Pancreas (tissue), 10 donors: ENCODE measurements at regions not wholly inside any gene's neighbourhood (a gene's known extent, or its start where the extent isn't known, plus 50 kb on each side); places are given as distances from the start of the nearest gene placed in this dataset.
"Not testable (repeated sequence)": the region's sequence is repeated elsewhere in the genome, so short reads cannot be mapped to it uniquely, and the experiment has no call there.

ENCODE experiments used
- ATAC-seq, 4 donors: fragments of 200-7000 bp; cut with Tn5 transposase; one replicate each; pipeline versions ENCODE4 v1.8.0 to v1.9.1; 2020; ENCODE audit warnings: mild to moderate bottlenecking in 4 of 4, moderate library complexity in 4 of 4
- DNase-seq, 6 donors: peaks; one replicate each; pipeline ENCODE4 v3.0.0-alpha.2; 2020
- FAIRE-seq: peaks from 2 replicates; lab custom pipeline; 2012; peaks lifted over from hg19 to GRCh38; lab: Jason Lieb, UNC
- H3K27ac ChIP-seq, 4 donors: fragments of 200-600 bp; sonication (generic); 1 replicate in 3 of 4; 2 replicates in 1 of 4; pipeline versions ENCODE4 v1.5.0 to v1.8.0; 2020
- H3K27me3 ChIP-seq, 4 donors: fragments of 200-600 bp; one replicate each; pipeline ENCODE4 v1.8.0; 2021
- H3K36me3 ChIP-seq, 3 donors: fragments of 200-600 bp; sonication (generic) in 1 of 3; one replicate each; pipeline versions ENCODE4 v1.5.0 to v1.8.0; 2020 to 2021
- H3K4me1 ChIP-seq, 3 donors: fragments of 200-600 bp; one replicate each; pipeline ENCODE4 v1.8.0; 2021
- H3K4me3 ChIP-seq, 4 donors: fragments of 200-600 bp; sonication (generic) in 2 of 4; one replicate each; pipeline versions ENCODE4 v1.5.0 to v1.8.0; 2020 to 2021
- H3K9me3 ChIP-seq, 4 donors: fragments of 200-600 bp; one replicate each; pipeline ENCODE4 v1.8.0; 2021
- WGBS, 2 donors: extraction: QIAGEN DNeasy Blood & Tissue Kit; methylation state at CpG; one replicate each; pipeline ENCODE4 v1.1.7; 2013; 5-methylcytosine and 5-hydroxymethylcytosine counted together
- intact Hi-C, 3 donors: fragments of 100-400 bp; cut with DNase I; formaldehyde crosslinking; loops; one replicate each; pipeline versions ENCODE4 v1.11.1 to v1.14.2; 2022
- TF ChIP-seq, protein P1 (sequence below), 4 donors: fragments of 200-600 bp; sonication (generic) in 3 of 4; IDR thresholded peaks; one replicate each; pipeline versions ENCODE4 v1.5.0 to v1.8.0; 2021; ENCODE audit warnings: antibody characterized with exemption in 4 of 4
- donor health status: healthy with polysubstance abuse.
- donor health status: DM: no; HTN: no; CAD: no; lungs with moderate emphysema.
- donor health status: DM: no; HTN: no; CAD: no.
- donor health status: control.
- donor health status: control.
- donor health status: Bipolar disorder and iron deficiency.
- donor health status: DM: yes; HTN: yes; CAD: no.
- donor health status: DM: no; HTN: no; CAD: no.
- donor health status: DM: no; HTN: no; CAD: no.
- donor health status: DM: yes; HTN: yes; CAD: no.

DNA sequence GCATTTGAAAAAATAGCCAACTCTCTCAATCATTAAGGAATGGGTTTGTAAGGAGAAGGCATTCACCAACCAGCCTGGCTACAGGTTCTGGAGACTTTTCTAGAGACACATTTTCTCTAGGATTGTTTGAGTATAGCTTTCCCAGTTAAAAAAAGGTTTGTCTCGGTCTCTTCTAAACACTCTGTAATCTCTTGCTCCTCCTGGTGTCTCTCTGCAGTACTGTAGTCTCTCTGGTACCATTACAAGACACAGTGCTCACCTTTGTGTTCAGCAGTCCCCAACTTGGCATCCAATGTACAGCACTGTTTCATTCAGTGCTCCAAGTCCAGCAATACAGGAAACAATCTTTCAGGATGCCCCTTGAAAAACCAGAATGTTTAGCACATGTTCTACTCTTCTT is 534.4 kb downstream of the ZNF385D start:
- Histone ChIP-seq H3K27ac (no peak overlapping the region), H3K4me3 (no peak overlapping the region), H3K36me3 (no peaks in the 10 kb centered on the region), H3K27me3 (no peaks in the 10 kb centered on the region), H3K4me1 (no peaks in the 10 kb centered on the region), H3K9me3 (no peaks in the 10 kb centered on the region)
- intact Hi-C loops = no loop called here
- DNase-seq (no peak), FAIRE-seq (no peak), ATAC-seq (no peak)
- WGBS, 2 donors = 43 to 48% methylated on average over 1 of the region's 1 CpG
- TF ChIP-seq, protein P1, sequence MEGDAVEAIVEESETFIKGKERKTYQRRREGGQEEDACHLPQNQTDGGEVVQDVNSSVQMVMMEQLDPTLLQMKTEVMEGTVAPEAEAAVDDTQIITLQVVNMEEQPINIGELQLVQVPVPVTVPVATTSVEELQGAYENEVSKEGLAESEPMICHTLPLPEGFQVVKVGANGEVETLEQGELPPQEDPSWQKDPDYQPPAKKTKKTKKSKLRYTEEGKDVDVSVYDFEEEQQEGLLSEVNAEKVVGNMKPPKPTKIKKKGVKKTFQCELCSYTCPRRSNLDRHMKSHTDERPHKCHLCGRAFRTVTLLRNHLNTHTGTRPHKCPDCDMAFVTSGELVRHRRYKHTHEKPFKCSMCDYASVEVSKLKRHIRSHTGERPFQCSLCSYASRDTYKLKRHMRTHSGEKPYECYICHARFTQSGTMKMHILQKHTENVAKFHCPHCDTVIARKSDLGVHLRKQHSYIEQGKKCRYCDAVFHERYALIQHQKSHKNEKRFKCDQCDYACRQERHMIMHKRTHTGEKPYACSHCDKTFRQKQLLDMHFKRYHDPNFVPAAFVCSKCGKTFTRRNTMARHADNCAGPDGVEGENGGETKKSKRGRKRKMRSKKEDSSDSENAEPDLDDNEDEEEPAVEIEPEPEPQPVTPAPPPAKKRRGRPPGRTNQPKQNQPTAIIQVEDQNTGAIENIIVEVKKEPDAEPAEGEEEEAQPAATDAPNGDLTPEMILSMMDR (IDR thresholded peaks at IDR 0.05) = no peak

DNA sequence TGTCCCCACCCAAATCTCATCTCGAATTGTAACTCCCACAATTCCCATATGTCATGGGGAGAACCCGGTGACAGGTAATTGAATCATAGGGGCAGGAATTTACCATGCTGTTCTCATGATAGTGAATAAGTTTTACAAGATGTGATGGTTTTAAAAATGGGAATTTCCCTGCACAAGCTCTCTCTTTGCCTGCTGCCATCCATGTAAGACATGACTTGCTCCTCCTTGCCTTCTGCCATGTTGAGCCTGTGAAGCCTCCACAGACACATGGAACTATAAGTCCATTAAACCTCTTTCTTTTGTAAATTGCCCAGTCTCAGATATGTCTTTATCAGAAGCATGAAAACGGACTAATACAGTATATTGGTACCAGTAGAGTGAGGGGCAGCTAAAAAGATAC is 546.9 kb downstream of the ZNF385D start:
- FAIRE-seq, H3K4me1 ChIP-seq, ATAC-seq, intact Hi-C loops, H3K27me3 ChIP-seq, H3K27ac ChIP-seq, H3K36me3 ChIP-seq, H3K9me3 ChIP-seq, DNase-seq, H3K4me3 ChIP-seq: not testable (repeated sequence)
- WGBS, 2 donors = 43 to 46% methylated on average over 3 of the region's 3 CpGs

DNA sequence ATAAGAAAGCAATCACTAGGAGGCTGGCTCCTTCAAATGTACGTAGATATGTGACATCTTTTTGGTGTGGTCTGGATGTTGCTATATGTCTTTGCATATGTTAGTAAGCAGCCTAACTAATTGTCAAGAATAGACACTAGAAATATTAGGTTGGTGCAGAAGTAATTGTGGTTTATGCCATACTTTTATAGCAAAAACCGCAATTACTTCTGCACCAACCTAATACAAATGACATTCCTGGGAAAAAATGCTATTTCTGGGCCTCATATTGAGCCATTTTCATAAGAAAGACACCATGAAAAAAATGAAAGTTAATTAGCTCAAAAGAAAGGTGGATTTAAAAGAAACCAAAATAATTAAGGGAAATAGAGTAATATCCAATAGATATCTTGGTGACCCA is 555.8 kb downstream of the ZNF385D start:
- DNase-seq = no peak
- intact Hi-C loops = no loop called here
- no peaks in the 10 kb centered on the region for H3K9me3 ChIP-seq
- H3K27ac ChIP-seq = no peak overlapping the region
- no peaks in the 10 kb centered on the region for H3K27me3 ChIP-seq
- H3K36me3 ChIP-seq = no peaks in the 10 kb centered on the region
- TF ChIP-seq, protein P1 (IDR thresholded peaks at IDR 0.05) = no peak
- WGBS, 2 donors = 77 to 89% methylated on average over 2 of the region's 2 CpGs
- no peak for FAIRE-seq
- no peaks in the 10 kb centered on the region for H3K4me1 ChIP-seq
- ATAC-seq = no peak
- no peak overlapping the region for H3K4me3 ChIP-seq

DNA sequence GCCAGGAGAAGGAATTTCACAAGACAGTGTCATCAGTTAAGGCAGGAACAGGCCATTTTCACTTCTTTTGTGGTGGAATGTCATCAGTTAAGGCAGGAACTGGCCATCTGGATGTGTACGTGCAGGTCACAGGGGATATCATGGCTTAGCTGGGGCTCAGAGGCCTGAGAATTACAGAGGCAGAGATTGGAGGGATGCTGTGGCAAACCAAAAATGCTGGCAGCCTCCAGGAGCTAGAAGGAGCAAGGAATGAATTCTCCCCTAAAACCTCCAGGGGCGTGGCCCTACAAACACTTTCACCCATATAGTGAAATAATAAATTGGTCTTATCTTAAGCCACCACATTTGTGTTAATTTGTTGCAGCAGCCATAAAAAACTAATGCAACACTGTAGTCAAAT is 557.0 kb downstream of the ZNF385D start:
- ATAC-seq, H3K27ac ChIP-seq, H3K4me3 ChIP-seq, DNase-seq, H3K36me3 ChIP-seq, FAIRE-seq, H3K27me3 ChIP-seq, intact Hi-C loops, H3K4me1 ChIP-seq, H3K9me3 ChIP-seq: not testable (repeated sequence)
- WGBS, 2 donors = 52 to 59% methylated on average over 2 of the region's 2 CpGs

DNA sequence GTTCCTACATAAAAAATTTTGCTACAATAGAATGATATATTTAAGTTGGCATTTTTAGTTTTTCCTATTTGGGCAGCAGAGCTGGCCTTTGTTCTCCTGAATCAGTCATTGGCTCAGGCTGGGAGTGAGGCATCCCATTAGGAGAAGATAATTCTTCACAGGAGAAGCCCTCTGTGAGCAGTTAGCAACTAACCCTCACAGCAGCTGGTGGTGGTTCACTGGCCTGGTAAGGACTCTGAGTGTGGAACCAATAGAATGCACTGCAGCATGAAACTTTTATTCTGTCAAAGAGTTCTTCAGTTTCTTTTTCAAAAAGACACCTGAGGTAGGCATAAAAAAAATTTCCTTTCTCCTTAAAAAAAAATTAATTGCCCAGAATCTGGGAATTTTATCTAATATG is 562.6 kb downstream of the ZNF385D start:
- intact Hi-C loops = no loop called here
- Histone ChIP-seq H3K4me3 (no peak overlapping the region), H3K27ac (no peak overlapping the region), H3K36me3 (no peaks in the 10 kb centered on the region), H3K9me3 (no peaks in the 10 kb centered on the region), H3K27me3 (no peaks in the 10 kb centered on the region), H3K4me1 (no peaks in the 10 kb centered on the region)
- TF ChIP-seq, protein P1 (IDR thresholded peaks at IDR 0.05) = no peak
- ATAC-seq = no peak
- DNase-seq = no peak
- no peak for FAIRE-seq

DNA sequence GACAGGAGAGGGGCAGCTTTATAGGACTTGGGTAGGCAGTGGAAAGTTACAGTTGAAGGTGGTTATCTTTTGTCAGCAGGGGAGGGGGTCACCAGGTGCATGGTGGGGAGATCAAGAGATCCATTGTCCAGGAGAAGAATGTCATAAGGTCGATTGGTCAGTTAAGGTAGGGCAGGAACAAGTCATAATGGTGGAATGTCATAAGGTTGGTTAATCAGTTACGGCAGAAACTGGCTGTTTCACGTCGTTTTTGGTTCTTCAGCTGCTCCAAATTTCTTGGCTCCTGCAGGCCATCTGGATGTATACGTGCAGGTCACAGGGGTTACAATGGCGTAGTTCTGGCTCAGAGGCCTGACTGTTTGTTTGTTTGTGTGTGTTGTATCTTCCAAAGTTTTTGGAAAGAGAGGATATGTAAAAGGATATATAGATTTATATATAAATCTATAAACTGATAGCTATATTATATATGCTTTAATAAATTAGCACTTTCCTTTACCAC is 565.1 kb downstream of the ZNF385D start:
- FAIRE-seq = no peak
- intact Hi-C loops = no loop called here
- no peaks in the 10 kb centered on the region for H3K36me3 ChIP-seq
- H3K9me3 ChIP-seq = no peaks in the 10 kb centered on the region
- H3K4me3 ChIP-seq = no peak overlapping the region
- TF ChIP-seq, protein P1 (IDR thresholded peaks at IDR 0.05) = no peak
- no peak for ATAC-seq
- WGBS, 2 donors = 30 to 31% methylated on average over 6 of the region's 6 CpGs
- H3K4me1 ChIP-seq = no peaks in the 10 kb centered on the region
- H3K27ac ChIP-seq = no peak overlapping the region
- no peaks in the 10 kb centered on the region for H3K27me3 ChIP-seq
- no peak for DNase-seq
